GM23248 (cell line): ENCODE measurements at regions not wholly inside any gene's neighbourhood (a gene's known extent, or its start where the extent isn't known, plus 50 kb on each side); places are given as distances from the start of the nearest gene placed in this dataset.

Experiments
- DNase-seq: peaks from one replicate; pipeline ENCODE4 v3.0.0-alpha.2; 2015
- H2AFZ ChIP-seq: fragments of 200-600 bp; sonication (generic); 2 replicates; pipeline ENCODE4 v1.6.1; 2016; ENCODE audit warnings: antibody characterized with exemption
- H3F3A ChIP-seq: fragments of 200-600 bp; sonication (generic); 2 replicates; pipeline ENCODE4 v1.6.1; 2016; ENCODE audit warnings: mild to moderate bottlenecking, antibody characterized with exemption, mixed run types; ENCODE audit not compliant: insufficient read depth
- H3K27ac ChIP-seq: fragments of 200-600 bp; sonication (generic); 2 replicates; pipeline ENCODE4 v1.5.1; 2016; ENCODE audit warnings: mild to moderate bottlenecking
- H3K27me3 ChIP-seq: fragments of 200-600 bp; sonication (generic); replicated peaks from 2 replicates; pipeline ENCODE4 v1.6.1; 2016; ENCODE audit warnings: mild to moderate bottlenecking; ENCODE audit not compliant: insufficient read depth
- H3K36me3 ChIP-seq: fragments of 200-600 bp; sonication (generic); 2 replicates; pipeline ENCODE4 v1.6.1; 2016; ENCODE audit warnings: low read depth, mild to moderate bottlenecking
- H3K4me1 ChIP-seq: fragments of 200-600 bp; sonication (generic); 2 replicates; pipeline ENCODE4 v1.6.1; 2016; ENCODE audit warnings: mild to moderate bottlenecking; ENCODE audit not compliant: insufficient read depth
- H3K4me2 ChIP-seq: fragments of 200-600 bp; sonication (generic); one replicate; pipeline ENCODE4 v1.6.1; 2016; ENCODE audit warnings: mild to moderate bottlenecking; ENCODE audit not compliant: unreplicated experiment
- H3K4me3 ChIP-seq: fragments of 200-600 bp; sonication (generic); 2 replicates; pipeline ENCODE4 v1.5.1; 2016; ENCODE audit warnings: mild to moderate bottlenecking
- H3K79me2 ChIP-seq: fragments of 200-600 bp; sonication (generic); 2 replicates; pipeline ENCODE4 v1.6.1; 2016; ENCODE audit warnings: mild to moderate bottlenecking; ENCODE audit not compliant: insufficient read depth
- H3K9ac ChIP-seq: fragments of 200-600 bp; sonication (generic); 2 replicates; pipeline ENCODE4 v1.6.1; 2016; ENCODE audit warnings: mild to moderate bottlenecking
- H3K9me2 ChIP-seq: fragments of 200-600 bp; sonication (generic); 2 replicates; pipeline ENCODE4 v1.6.1; 2016; ENCODE audit warnings: mixed run types, mild to moderate bottlenecking, moderate library complexity; ENCODE audit not compliant: insufficient read depth
- H3K9me3 ChIP-seq: fragments of 200-600 bp; sonication (generic); one replicate; pipeline ENCODE4 v1.6.1; 2017; ENCODE audit warnings: low read depth
- H4K20me1 ChIP-seq: fragments of 200-600 bp; sonication (generic); 2 replicates; pipeline ENCODE4 v1.6.0; 2016; ENCODE audit not compliant: insufficient read depth
- EZH2 ChIP-seq: fragments of 200-600 bp; sonication (generic); IDR thresholded peaks from 2 replicates; pipeline ENCODE4 v1.6.1; 2018; ENCODE audit warnings: antibody characterized with exemption, mild to moderate bottlenecking; ENCODE audit not compliant: insufficient read depth, poor library complexity, severe bottlenecking
- EZH2phosphoT487 ChIP-seq: fragments of 200-600 bp; sonication (generic); IDR thresholded peaks from 2 replicates; pipeline ENCODE4 v1.6.1; 2018; ENCODE audit warnings: antibody characterized with exemption, moderate library complexity, mild to moderate bottlenecking, low read depth; ENCODE audit not compliant: insufficient read depth
- whole genome bisulfite sequencing, 2 experiments: methylation state at CpG; one replicate each; pipeline ENCODE4 v1.1.6; 2015 to 2017; ENCODE audit warnings: low lambda C conversion rate in 2 of 2, low coverage in 1 of 2; ENCODE audit errors: missing lambda C conversion rate in 2 of 2; 5-methylcytosine and 5-hydroxymethylcytosine counted together
- in situ Hi-C: fragments of 300-500 bp; cut with MboI; formaldehyde crosslinking; loops from 2 replicates; pipeline ENCODE4 v1.15.0; 2020

DNA sequence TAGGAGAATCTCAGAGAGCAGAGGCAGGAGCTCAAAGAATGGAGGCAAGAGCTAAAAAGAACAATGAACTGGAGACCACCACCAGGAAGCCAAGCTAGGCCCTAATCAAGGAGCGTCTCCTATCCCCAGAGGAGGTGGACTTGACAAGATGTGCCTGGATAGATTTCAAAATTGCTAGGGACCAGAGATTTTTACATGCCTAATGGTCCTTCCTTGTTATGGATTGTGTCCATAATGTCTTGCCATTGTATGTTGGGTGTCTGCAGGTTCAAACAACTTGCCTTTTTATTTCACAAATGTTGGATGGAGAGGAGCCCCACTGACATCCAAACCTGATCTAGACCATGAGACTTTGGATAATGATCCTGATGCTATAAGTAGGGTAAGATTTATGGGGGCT lies 88.2 kb upstream of the TP53I11 start:
- H2AFZ ChIP-seq = no peak overlapping the region
- no peak overlapping the region for H3K4me2 ChIP-seq
- in situ Hi-C loops = no loop called here
- H3K4me1 ChIP-seq = no peaks in the 10 kb centered on the region
- H3K79me2 ChIP-seq = no peaks in the 10 kb centered on the region
- H3K9ac ChIP-seq = no peak overlapping the region
- no peaks in the 10 kb centered on the region for H3K9me3 ChIP-seq
- H4K20me1 ChIP-seq = no peaks in the 10 kb centered on the region
- 33 to 34% methylated on average over 1 of the region's 1 CpG for WGBS, 2 experiments
- no peak overlapping the region for H3K27ac ChIP-seq
- H3K4me3 ChIP-seq = no peak overlapping the region
- H3K36me3 ChIP-seq = no peaks in the 10 kb centered on the region
- H3K27me3 ChIP-seq = no peaks in the 10 kb centered on the region
- TF ChIP-seq EZH2 (no peak), EZH2phosphoT487 (no peak)
- H3F3A ChIP-seq = no peaks in the 10 kb centered on the region; the same call in 1 of the 2 replicates
- no peaks in the 10 kb centered on the region for H3K9me2 ChIP-seq
- DNase-seq = no peak

DNA sequence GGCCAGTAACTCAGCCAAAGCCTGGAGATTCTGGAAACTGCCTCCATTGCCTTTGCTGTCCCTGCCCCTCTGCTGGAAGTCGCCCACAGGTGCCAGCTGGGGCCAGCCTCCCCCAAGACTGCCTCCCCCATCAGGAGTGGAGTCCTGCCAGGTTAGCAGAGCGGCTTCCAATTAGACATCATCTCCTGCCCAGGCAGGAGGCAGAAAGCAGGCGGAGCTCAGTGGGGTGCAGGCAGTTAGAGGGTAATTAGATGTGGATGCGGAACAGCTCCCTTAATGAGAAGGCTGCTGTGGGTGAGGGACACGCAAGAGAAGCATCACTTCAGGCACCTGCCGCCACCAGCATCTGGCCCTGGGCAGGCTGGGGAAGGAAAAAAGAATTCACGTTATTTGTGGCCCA lies 90.9 kb upstream of the TP53I11 start:
- no peaks in the 10 kb centered on the region for H3K9me3 ChIP-seq
- H2AFZ ChIP-seq = no peak overlapping the region
- peaks cover 19% of the 10 kb centered on the region for H3K4me1 ChIP-seq
- H3K79me2 ChIP-seq = no peaks in the 10 kb centered on the region
- H3K9ac ChIP-seq = no peak overlapping the region
- no peak overlapping the region for H3K27ac ChIP-seq
- no peak overlapping the region for H3K4me2 ChIP-seq
- no peak overlapping the region for H3K4me3 ChIP-seq
- no peaks in the 10 kb centered on the region for H4K20me1 ChIP-seq
- in situ Hi-C loops = no loop called here
- TF ChIP-seq EZH2phosphoT487 (no peak), EZH2 (no peak)
- H3K9me2 ChIP-seq = no peaks in the 10 kb centered on the region
- H3K36me3 ChIP-seq = no peaks in the 10 kb centered on the region
- no peak for DNase-seq
- H3F3A ChIP-seq = peaks cover 5% of the 10 kb centered on the region; the same call in 1 of the 2 replicates
- no peaks in the 10 kb centered on the region for H3K27me3 ChIP-seq
- 86 to 87% methylated on average over 7 of the region's 7 CpGs for WGBS, 2 experiments

DNA sequence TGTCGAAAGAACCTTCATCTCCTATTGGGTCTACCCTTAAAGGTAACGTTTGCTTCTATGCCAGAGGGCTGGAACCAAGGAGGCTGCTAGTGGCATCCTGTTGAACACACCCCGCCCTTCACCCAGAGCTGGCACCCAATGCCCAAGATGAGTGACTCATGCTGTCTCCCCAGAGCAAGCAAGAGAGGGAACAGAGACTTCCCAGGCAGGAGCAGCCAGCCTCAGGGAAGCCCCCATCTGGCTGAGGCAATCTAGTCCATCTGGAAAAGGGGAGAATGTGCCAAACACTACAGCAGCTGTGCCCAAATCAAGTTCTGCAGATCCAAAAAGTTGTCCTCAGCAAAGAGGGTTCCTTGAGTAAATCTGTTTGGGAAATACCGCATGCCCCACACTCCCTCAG lies 91.9 kb upstream of the TP53I11 start:
- in situ Hi-C loops = no loop called here
- Histone ChIP-seq H2AFZ (no peak overlapping the region), H3K4me3 (no peak overlapping the region), H3K27me3 (no peaks in the 10 kb centered on the region), H3K9me3 (no peaks in the 10 kb centered on the region), H4K20me1 (no peaks in the 10 kb centered on the region), H3K9ac (no peak overlapping the region), H3K9me2 (no peaks in the 10 kb centered on the region), H3K36me3 (no peaks in the 10 kb centered on the region), H3K4me2 (no peak overlapping the region), H3K27ac (no peak overlapping the region), H3K4me1 (peaks cover 23% of the 10 kb centered on the region), H3F3A (peaks cover 5% of the 10 kb centered on the region; the same call in 1 of the 2 replicates), H3K79me2 (no peaks in the 10 kb centered on the region)
- DNase-seq = peak; percentile 61
- TF ChIP-seq EZH2phosphoT487 = no peak
- no peak for TF ChIP-seq EZH2
- 5 to 7% methylated on average over 4 of the region's 4 CpGs for WGBS, 2 experiments

DNA sequence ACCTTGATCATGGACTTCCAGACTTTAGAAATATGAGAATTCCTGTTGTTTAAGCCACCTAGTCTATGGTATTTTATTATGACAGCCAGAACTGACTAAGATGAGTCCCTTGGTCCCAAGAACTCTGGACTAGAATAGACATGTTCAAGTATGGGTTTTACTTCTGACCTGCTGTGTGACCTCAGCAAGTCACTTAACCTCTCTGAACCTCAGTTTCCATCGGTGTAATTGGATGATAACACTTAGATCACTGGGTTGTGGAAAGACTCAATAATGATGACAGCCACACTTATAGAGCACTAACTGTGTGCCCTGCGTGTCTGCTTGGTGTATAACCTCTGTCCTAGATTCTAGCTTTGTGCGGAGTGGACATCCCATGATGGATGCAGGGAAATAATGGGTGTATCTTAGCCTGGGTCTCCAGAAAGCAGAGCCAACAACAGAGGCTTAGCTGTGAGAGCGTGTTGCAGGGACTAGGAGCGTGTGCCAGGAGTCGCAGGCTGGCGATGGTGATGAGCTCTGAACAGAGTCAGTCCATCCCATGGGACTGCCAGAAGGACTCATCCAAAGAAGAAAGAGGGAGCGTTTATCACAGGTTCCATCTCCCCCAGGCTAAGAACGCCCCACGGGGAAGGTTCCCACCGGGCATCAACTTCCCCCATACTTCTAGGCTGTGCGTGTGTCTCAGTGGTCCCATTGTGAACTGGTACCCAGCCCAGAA lies 93.2 kb upstream of the TP53I11 start:
- H3K79me2 ChIP-seq = no peaks in the 10 kb centered on the region
- H3K9me2 ChIP-seq = no peaks in the 10 kb centered on the region
- in situ Hi-C loops = no loop called here
- H3K4me2 ChIP-seq = no peak overlapping the region
- H3K27ac ChIP-seq = no peak overlapping the region
- H3K4me3 ChIP-seq = no peak overlapping the region
- no peaks in the 10 kb centered on the region for H4K20me1 ChIP-seq
- 50 to 53% methylated on average over 12 of the region's 12 CpGs for WGBS, 2 experiments
- H3K9me3 ChIP-seq = no peaks in the 10 kb centered on the region
- no peak for TF ChIP-seq EZH2
- no peak for TF ChIP-seq EZH2phosphoT487
- peaks cover 5% of the 10 kb centered on the region; the same call in 1 of the 2 replicates for H3F3A ChIP-seq
- DNase-seq = no peak
- no peaks in the 10 kb centered on the region for H3K27me3 ChIP-seq
- no peak overlapping the region for H2AFZ ChIP-seq
- peaks cover 23% of the 10 kb centered on the region for H3K4me1 ChIP-seq
- no peak overlapping the region for H3K9ac ChIP-seq
- no peaks in the 10 kb centered on the region for H3K36me3 ChIP-seq
